Stimulated activated CD4-positive, alpha-beta T cell treated with anti-CD3 and anti-CD28 coated beads, Interleukin-1b, Interleukin-23, amount 100 ng/mL, for 1 hour (primary cell): ENCODE measurements at regions not wholly inside any gene's neighbourhood (a gene's known extent, or its start where the extent isn't known, plus 50 kb on each side); places are given as distances from the start of the nearest gene placed in this dataset.
"Not testable (repeated sequence)": the region's sequence is repeated elsewhere in the genome, so short reads cannot be mapped to it uniquely, and the experiment has no call there.

Experiments
- DNase-seq, 2 donors: peaks; one replicate each; pipeline ENCODE4 v3.0.0-alpha.2; 2020; ENCODE audit warnings: low read depth in 2 of 2

GRCh38 chr12:75674393-75674792 is 163.0 kb upstream of the KRR1 start:
- no peak for DNase-seq

- DNase-seq = no peak
Observed at GRCh38 chr12:75672200-75672599, 160.8 kb upstream of the KRR1 start.

- DNase-seq = no peak
Observed at GRCh38 chr12:75670216-75670615, 158.8 kb upstream of the KRR1 start.

GRCh38 chr12:75666939-75667334 is 155.5 kb upstream of the KRR1 start:
- DNase-seq = no peak

GRCh38 chr12:75666126-75666938 is 154.9 kb upstream of the KRR1 start:
- DNase-seq = no peak

- no peak for DNase-seq
Observed at GRCh38 chr12:75665216-75665615, 153.8 kb upstream of the KRR1 start.

- no peak for DNase-seq
Observed at GRCh38 chr12:75662511-75663159, 151.2 kb upstream of the KRR1 start.

- DNase-seq = no peak
Observed at GRCh38 chr12:75661908-75662307, 150.5 kb upstream of the KRR1 start.

GRCh38 chr12:75660805-75661404 is 149.5 kb upstream of the KRR1 start:
- DNase-seq = no peak

GRCh38 chr12:75660107-75660530 is 148.7 kb upstream of the KRR1 start:
- DNase-seq = no peak

GRCh38 chr12:75658901-75659823 is 147.8 kb upstream of the KRR1 start:
- no peak for DNase-seq

- DNase-seq = no peak
Observed at GRCh38 chr12:75658286-75658685, 146.9 kb upstream of the KRR1 start.

- no peak for DNase-seq
Observed at GRCh38 chr12:75657831-75658230, 146.4 kb upstream of the KRR1 start.

- DNase-seq = not testable (repeated sequence)
Observed at GRCh38 chr12:75657354-75657753, 145.9 kb upstream of the KRR1 start.

- DNase-seq = no peak
Observed at GRCh38 chr12:75656648-75657047, 145.2 kb upstream of the KRR1 start.

- no peak for DNase-seq
Observed at GRCh38 chr12:75656210-75656609, 144.8 kb upstream of the KRR1 start.

- DNase-seq = no peak
Observed at GRCh38 chr12:75655315-75655806, 144.0 kb upstream of the KRR1 start.

GRCh38 chr12:75651342-75651695 is 139.9 kb upstream of the KRR1 start:
- no peak for DNase-seq

- DNase-seq = no peak
Observed at GRCh38 chr12:75650595-75651341, 139.4 kb upstream of the KRR1 start.

- DNase-seq = no peak
Observed at GRCh38 chr12:75650100-75650499, 138.7 kb upstream of the KRR1 start.

GRCh38 chr12:75648856-75649255 is 137.4 kb upstream of the KRR1 start:
- DNase-seq = no peak
